Astrocyte (in vitro differentiated cells and primary cell): ENCODE measurements at regions not wholly inside any gene's neighbourhood (a gene's known extent, or its start where the extent isn't known, plus 50 kb on each side); places are given as distances from the start of the nearest gene placed in this dataset.

ENCODE experiments used
- DNase-seq: peaks from one replicate; pipeline ENCODE4 v3.0.0-alpha.2; 2010; ENCODE audit warnings: low read depth
- FAIRE-seq: peaks from 2 replicates; lab custom pipeline; 2011; peaks lifted over from hg19 to GRCh38; lab: Jason Lieb, UNC
- H2AFZ ChIP-seq: 2 replicates; pipeline ENCODE4 v1.6.0; 2012; ENCODE audit warnings: low read depth, low read length, inconsistent platforms
- H3K27ac ChIP-seq: 2 replicates; pipeline ENCODE4 v1.5.1; 2011; ENCODE audit warnings: low read depth, low read length, inconsistent platforms
- H3K27me3 ChIP-seq: 2 replicates; pipeline ENCODE4 v1.6.0; 2011; ENCODE audit warnings: low read length, inconsistent platforms; ENCODE audit not compliant: insufficient read depth
- H3K36me3 ChIP-seq: 2 replicates; pipeline ENCODE4 v1.5.1; 2011; ENCODE audit warnings: low read length, inconsistent platforms; ENCODE audit not compliant: insufficient read depth
- H3K4me1 ChIP-seq: 2 replicates; pipeline ENCODE4 v1.5.1; 2011; ENCODE audit warnings: low read length, inconsistent platforms; ENCODE audit not compliant: insufficient read depth
- H3K4me2 ChIP-seq: 2 replicates; pipeline ENCODE4 v1.6.0; 2012; ENCODE audit warnings: low read length, inconsistent platforms
- H3K4me3 ChIP-seq: 2 replicates; pipeline ENCODE4 v1.5.1; 2011; ENCODE audit warnings: low read depth, mild to moderate bottlenecking, low read length, inconsistent platforms; ENCODE audit not compliant: insufficient read depth
- H3K79me2 ChIP-seq: 2 replicates; pipeline ENCODE4 v1.6.0; 2012; ENCODE audit warnings: mild to moderate bottlenecking, low read length, inconsistent platforms; ENCODE audit not compliant: insufficient read depth
- H3K9ac ChIP-seq: 2 replicates; pipeline ENCODE4 v1.6.0; 2012; ENCODE audit warnings: mild to moderate bottlenecking, low read length, inconsistent platforms
- H3K9me3 ChIP-seq: 2 replicates; pipeline ENCODE4 v1.5.1; 2012; ENCODE audit warnings: low read depth, mild to moderate bottlenecking, low read length, inconsistent platforms; ENCODE audit not compliant: insufficient read depth
- H4K20me1 ChIP-seq: 2 replicates; pipeline ENCODE4 v1.6.0; 2012; ENCODE audit warnings: low read length, inconsistent platforms; ENCODE audit not compliant: insufficient read depth
- H3K27ac Mint-ChIP-seq: one replicate; pipeline ENCODE4 v1.8.0; 2021; ENCODE audit warnings: mild to moderate bottlenecking, mixed read lengths; ENCODE audit not compliant: unreplicated experiment
- H3K27me3 Mint-ChIP-seq: one replicate; pipeline ENCODE4 v1.8.0; 2021; ENCODE audit warnings: low read depth, mixed read lengths; ENCODE audit not compliant: unreplicated experiment
- H3K36me3 Mint-ChIP-seq: one replicate; pipeline ENCODE4 v1.8.0; 2021; ENCODE audit warnings: low read depth, mixed read lengths; ENCODE audit not compliant: unreplicated experiment
- H3K4me1 Mint-ChIP-seq: one replicate; pipeline ENCODE4 v1.8.0; 2021; ENCODE audit warnings: low read depth, mixed read lengths; ENCODE audit not compliant: unreplicated experiment
- H3K4me3 Mint-ChIP-seq: one replicate; pipeline ENCODE4 v1.8.0; 2021; ENCODE audit warnings: mild to moderate bottlenecking, moderate library complexity, mixed read lengths; ENCODE audit not compliant: unreplicated experiment
- H3K9me3 Mint-ChIP-seq: one replicate; pipeline ENCODE4 v1.8.0; 2021; ENCODE audit warnings: mild to moderate bottlenecking, mixed read lengths; ENCODE audit not compliant: unreplicated experiment
- EZH2 ChIP-seq: IDR thresholded peaks from 2 replicates; pipeline ENCODE4 v1.6.1; 2012; ENCODE audit warnings: mild to moderate bottlenecking, low read length, inconsistent platforms; ENCODE audit not compliant: insufficient read depth
- TF ChIP-seq, protein P1 (sequence below): IDR thresholded peaks from 2 replicates; pipeline ENCODE4 v1.5.1; 2011; ENCODE audit warnings: low read depth, mild to moderate bottlenecking, inconsistent platforms, low read length, moderate library complexity; ENCODE audit not compliant: insufficient read depth

DNA sequence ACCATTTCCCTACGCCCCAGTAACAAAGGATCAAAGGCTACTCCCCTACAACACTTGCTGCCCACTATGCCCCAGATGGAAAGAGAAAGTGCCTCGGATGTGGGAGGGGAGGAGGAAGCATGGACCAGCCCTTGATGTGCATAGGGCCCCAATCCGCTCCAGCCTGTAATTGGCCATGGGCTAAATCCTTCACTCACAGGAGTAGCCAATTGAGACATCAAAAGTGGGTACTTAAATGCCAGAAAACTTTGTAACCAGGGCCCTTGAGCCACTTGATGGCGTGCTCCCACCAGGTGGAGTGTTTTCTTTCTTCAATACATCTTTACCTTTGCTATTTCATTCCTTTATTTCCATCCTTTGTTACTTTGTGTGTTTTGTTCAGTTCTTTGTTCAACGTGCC lies 500.5 kb upstream of the LRRN3 start:
- no peak overlapping the region for H3K4me2 ChIP-seq
- H3K9me3 Mint-ChIP-seq, result no peaks in the 10 kb centered on the region
- H3K79me2 ChIP-seq, result no peaks in the 10 kb centered on the region
- H3K4me1 ChIP-seq, result no peaks in the 10 kb centered on the region
- FAIRE-seq (no peak), DNase-seq (no peak)
- H3K27ac ChIP-seq, result no peak overlapping the region
- no peak overlapping the region for H3K4me3 Mint-ChIP-seq
- H3K36me3 ChIP-seq, result no peaks in the 10 kb centered on the region
- no peak overlapping the region for H3K4me3 ChIP-seq
- H3K27me3 ChIP-seq, result no peaks in the 10 kb centered on the region
- no peak for TF ChIP-seq EZH2
- TF ChIP-seq, protein P1, sequence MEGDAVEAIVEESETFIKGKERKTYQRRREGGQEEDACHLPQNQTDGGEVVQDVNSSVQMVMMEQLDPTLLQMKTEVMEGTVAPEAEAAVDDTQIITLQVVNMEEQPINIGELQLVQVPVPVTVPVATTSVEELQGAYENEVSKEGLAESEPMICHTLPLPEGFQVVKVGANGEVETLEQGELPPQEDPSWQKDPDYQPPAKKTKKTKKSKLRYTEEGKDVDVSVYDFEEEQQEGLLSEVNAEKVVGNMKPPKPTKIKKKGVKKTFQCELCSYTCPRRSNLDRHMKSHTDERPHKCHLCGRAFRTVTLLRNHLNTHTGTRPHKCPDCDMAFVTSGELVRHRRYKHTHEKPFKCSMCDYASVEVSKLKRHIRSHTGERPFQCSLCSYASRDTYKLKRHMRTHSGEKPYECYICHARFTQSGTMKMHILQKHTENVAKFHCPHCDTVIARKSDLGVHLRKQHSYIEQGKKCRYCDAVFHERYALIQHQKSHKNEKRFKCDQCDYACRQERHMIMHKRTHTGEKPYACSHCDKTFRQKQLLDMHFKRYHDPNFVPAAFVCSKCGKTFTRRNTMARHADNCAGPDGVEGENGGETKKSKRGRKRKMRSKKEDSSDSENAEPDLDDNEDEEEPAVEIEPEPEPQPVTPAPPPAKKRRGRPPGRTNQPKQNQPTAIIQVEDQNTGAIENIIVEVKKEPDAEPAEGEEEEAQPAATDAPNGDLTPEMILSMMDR, result no peak
- no peak overlapping the region for H2AFZ ChIP-seq
- no peaks in the 10 kb centered on the region for H4K20me1 ChIP-seq
- H3K36me3 Mint-ChIP-seq, result no peaks in the 10 kb centered on the region
- H3K4me1 Mint-ChIP-seq, result peaks cover 9% of the 10 kb centered on the region
- H3K27me3 Mint-ChIP-seq, result no peaks in the 10 kb centered on the region
- H3K9me3 ChIP-seq, result no peaks in the 10 kb centered on the region
- H3K9ac ChIP-seq, result no peak overlapping the region
- H3K27ac Mint-ChIP-seq, result no peak overlapping the region

DNA sequence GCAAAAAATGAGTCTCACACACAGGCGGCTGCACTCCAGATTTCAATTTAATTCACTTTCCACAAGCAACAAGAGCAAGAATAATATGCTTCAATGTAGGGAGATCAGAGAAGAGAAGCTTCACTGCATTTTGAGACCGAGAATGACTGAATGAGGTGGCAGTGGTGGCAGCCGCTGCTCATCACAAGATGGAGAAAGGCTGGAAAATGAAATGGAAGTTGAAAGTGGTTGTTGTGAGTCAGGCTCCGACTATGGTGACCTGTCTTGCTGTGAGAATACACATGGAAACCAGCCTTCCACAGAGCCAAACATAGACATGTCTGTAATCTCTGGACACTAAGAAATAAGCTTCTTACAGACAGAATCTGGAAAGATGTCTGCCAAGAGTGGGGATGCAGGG lies 499.6 kb upstream of the LRRN3 start:
- H3K27ac Mint-ChIP-seq, result peak overlapping the region; percentile 90
- no peak for DNase-seq
- Histone ChIP-seq H3K9me3 (no peaks in the 10 kb centered on the region), H3K4me2 (no peak overlapping the region), H4K20me1 (no peaks in the 10 kb centered on the region), H3K27me3 (no peaks in the 10 kb centered on the region), H3K9ac (no peak overlapping the region), H3K79me2 (no peaks in the 10 kb centered on the region), H3K36me3 (no peaks in the 10 kb centered on the region), H3K4me3 (no peak overlapping the region), H2AFZ (peak overlapping the region; percentile 50), H3K27ac (no peak overlapping the region), H3K4me1 (no peaks in the 10 kb centered on the region)
- H3K27me3 Mint-ChIP-seq, result no peaks in the 10 kb centered on the region
- H3K4me1 Mint-ChIP-seq, result peaks cover 9% of the 10 kb centered on the region
- H3K36me3 Mint-ChIP-seq, result no peaks in the 10 kb centered on the region
- FAIRE-seq, result no peak
- TF ChIP-seq EZH2, result no peak
- TF ChIP-seq, protein P1, result no peak
- H3K4me3 Mint-ChIP-seq, result no peak overlapping the region
- H3K9me3 Mint-ChIP-seq, result no peaks in the 10 kb centered on the region

DNA sequence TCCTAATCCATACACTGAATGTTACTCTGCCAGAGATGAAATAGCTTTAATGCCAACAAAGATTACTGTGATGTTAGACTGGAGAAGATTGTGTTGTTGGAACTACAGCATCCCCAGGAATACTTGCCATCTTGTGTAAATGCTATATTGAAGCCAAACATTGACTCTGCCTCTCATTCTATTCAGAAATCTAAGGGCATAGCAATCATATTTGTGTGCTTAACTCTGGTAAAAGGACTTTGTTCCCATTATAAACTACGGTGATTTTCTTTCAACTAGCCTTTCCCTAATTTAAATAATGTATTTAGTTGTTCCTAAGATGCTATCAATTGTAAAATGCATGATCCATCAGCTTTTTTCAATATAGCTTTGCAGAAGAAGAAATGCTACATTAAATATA lies 498.4 kb upstream of the LRRN3 start:
- H3K36me3 ChIP-seq, result no peaks in the 10 kb centered on the region
- no peak overlapping the region for H3K27ac ChIP-seq
- no peak overlapping the region for H3K4me3 Mint-ChIP-seq
- H3K9ac ChIP-seq, result no peak overlapping the region
- peaks cover 9% of the 10 kb centered on the region for H3K4me1 Mint-ChIP-seq
- TF ChIP-seq, protein P1, result no peak
- TF ChIP-seq EZH2, result no peak
- no peaks in the 10 kb centered on the region for H3K9me3 ChIP-seq
- H3K79me2 ChIP-seq, result no peaks in the 10 kb centered on the region
- no peaks in the 10 kb centered on the region for H3K36me3 Mint-ChIP-seq
- no peak overlapping the region for H2AFZ ChIP-seq
- no peaks in the 10 kb centered on the region for H3K9me3 Mint-ChIP-seq
- H4K20me1 ChIP-seq, result no peaks in the 10 kb centered on the region
- FAIRE-seq (no peak), DNase-seq (no peak)
- no peaks in the 10 kb centered on the region for H3K27me3 Mint-ChIP-seq
- no peak overlapping the region for H3K4me3 ChIP-seq
- no peaks in the 10 kb centered on the region for H3K4me1 ChIP-seq
- no peak overlapping the region for H3K4me2 ChIP-seq
- no peak overlapping the region for H3K27ac Mint-ChIP-seq
- H3K27me3 ChIP-seq, result no peaks in the 10 kb centered on the region
